GM21723 (cell line): ENCODE measurements at regions not wholly inside any gene's neighbourhood (a gene's known extent, or its start where the extent isn't known, plus 50 kb on each side); places are given as distances from the start of the nearest gene placed in this dataset.

Experiments
- ATAC-seq: cut with Tn5 transposase; IDR thresholded peaks from one replicate; pipeline ENCODE4 v1.9.1; 2021; ENCODE audit warnings: mild to moderate bottlenecking, moderate library complexity; ENCODE audit not compliant: unreplicated experiment

DNA sequence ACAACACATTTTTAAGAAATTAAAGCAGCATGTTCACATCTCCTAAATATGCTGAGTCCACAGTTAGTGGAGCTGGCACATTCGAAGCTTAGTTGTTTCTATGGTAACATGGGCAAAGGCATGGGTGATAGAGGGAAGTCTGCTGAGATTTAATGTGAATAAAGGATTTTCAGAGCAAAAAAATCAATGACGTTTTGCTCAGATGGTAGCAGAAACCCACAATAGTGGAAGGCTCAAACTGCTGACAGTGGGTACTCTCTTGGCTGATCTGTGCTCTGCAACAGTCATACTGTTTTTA, 795.1 kb upstream of the ARPP21 start:
- ATAC-seq, result no peak

DNA sequence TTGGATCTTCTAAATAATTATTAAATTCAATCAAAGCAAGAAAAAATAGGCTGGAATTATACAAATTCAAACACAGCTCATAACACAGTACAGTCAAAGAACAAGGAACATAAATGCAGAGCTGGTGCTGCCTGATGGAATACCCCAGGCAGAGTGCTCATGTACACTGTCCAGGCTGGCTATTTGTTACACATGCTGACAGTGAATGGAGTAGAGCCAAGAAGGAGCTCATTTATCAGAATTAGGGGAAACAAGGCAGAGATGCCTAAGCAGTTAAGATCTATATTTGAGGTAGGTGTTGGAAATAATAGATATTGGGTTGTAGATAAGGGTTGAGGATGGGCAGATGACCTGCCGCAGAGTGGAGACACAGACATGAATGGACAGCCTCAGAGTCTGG, 788.2 kb upstream of the ARPP21 start:
- no peak for ATAC-seq

DNA sequence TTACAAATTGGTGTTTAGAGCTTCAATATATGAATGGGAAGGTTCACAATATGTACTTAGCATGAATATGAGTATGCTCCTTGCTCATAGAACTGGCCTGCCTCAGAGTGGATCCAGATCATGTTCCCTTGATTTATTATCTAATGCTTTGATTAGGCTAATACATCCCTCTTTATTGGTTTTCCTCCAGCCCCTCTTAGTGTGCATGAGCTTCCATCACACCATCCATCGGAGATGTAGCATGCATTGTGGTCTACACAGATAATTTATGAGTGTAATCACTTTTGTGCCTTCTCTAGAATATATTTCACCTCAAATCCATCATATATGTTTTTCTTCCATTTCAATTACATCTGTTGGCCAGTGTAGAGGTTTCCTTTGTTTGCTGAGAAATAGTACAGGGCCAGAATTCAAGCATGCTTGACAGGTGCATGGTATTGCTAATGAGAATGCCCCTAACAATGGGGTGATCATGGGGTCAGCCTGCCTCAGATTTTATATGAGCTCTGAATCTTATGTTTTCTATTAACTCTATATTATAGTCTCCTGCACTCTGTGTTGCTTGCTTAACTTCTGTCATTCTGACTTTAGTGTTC, 786.4 kb upstream of the ARPP21 start:
- ATAC-seq, result no peak

DNA sequence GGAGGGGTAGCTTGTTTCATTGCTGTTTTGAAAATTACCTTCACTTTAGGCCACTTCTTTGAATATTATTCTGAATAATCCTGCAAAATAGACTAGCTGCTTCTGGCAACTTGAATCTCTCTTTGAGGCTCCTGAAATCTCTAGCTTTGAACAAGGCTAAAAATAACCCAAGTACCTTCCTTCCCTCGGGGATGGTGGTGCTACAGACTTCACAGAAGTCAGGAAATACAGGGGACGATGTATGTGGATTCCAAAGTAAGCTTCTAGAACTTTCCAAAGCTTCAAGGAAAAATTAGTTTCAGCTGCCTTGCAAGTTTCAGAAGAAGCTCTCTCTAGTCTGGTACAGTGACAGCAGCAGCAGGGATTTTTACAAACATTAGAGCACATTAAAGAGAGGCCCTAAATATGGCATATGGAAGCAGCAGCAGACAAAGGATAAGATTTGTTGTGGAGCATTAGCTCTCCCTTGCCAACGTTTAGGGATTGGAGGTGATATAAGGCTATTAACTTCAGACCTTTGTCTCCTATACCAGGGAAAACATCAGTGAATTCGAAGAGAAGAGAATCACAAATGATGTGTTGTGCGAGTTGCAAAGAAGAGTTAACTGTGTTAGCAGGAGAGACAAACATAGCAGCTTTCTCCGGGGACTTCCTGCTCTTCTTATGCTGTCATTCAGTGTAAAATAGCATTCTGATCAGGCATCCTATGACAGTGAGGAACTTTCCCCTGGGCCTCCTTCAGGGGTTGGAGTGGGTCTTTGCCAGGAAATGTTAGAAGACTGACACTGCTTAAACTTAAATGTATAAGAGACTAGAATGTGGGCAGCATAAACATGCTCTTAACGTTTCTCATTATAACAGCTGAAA, 783.0 kb upstream of the ARPP21 start:
- ATAC-seq, result no peak

DNA sequence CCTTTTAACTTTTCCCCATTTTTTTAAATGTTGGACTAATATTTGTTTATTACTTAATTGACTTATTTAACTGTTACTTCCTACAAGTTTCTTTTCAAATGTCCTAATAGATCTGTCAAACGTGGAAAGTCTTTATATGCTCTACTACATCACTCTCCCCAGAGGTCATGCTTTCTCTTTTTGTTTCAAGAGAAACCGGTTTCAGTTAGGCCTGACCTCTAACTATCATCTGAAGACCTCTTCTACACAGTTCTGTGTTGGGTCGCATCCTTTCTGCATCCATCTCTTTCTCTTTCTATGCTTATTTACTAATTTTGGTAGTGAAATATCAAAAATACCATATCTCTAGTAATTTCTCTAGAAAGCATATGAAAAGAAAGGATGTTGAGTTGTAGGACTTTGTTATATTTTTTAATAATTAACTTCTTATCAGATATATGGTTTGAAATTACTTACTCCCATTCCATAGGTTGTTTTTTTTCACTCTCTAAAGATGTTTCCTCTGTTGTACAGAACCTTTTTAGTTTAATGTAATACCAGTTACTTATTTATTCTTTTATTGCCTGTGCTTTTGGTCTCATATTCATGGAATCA, 781.2 kb upstream of the ARPP21 start:
- ATAC-seq, result no peak

DNA sequence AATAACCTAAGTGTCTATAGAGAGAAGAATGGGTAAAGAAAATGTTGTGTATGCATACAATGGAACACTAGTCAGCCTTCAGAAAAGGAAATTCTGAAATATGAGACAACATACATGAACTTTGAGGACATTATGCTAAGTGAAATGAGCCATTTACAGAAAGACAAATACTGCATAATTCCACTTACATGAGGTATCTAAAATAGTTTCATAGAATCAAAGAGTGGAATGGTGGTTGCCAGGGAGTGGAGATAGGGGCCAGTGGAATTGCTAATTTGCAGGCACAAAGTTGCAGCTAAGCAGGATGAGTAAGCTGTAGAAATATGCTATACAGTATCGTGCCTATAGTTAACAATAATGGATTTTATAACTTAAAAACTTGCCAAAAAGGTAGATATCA, 779.6 kb upstream of the ARPP21 start:
- ATAC-seq, result no peak

DNA sequence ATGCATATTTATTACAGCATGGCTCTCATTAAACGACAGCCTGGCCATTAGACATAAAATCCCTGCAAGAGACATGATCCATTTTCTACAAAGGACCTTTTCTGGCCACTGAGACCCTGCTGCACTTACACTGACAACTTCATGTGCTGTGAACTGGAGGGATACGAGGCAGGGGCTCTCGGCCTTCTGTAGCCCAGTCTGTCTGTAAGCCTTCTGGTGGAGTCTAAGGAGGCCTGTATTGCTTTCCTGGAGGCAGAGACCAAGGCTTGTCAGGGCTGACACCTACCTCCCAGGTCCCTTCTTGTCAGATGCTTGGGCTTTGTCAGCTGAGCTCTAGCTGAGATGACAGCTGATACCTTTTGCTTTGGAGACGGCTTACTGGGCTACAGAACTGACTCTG, 776.9 kb upstream of the ARPP21 start:
- ATAC-seq, result no peak

DNA sequence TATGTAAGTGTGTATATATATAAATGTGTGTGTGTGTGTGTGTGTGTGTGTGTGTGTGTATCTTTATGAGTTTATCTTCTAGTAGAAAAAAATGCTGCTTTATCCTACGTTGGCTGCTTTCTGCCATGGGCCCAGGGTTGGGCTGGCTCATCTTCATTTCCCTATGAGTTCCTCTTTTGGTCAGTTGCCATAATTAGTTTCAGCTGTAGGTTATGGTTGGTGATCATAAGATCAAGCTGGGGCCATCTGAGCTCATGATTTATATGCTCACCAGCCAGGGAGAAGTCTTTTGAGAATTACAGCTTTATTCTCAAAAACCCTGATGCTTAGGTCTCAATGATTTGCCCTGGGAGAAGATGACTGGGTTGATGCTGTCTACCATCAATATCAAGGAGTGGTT, 775.8 kb upstream of the ARPP21 start:
- ATAC-seq, result no peak

DNA sequence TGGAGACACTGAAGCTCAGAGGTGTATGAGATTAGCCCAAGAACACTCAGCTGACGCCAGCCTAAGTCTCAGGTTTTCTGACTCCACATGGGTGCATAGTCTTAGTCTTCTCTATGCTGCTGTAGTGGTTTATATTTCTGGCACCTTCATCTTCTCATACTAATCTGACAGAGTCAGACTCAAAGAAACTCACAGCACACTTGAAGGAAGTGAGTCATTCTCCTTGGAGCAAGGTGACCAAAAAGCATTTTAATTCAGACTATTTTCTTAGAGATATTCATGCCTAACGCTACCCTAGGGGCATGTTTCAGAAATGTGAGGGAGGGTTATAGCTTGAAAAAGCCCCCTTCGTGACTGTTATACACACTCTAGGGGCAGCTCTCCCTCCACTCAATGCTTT, 775.3 kb upstream of the ARPP21 start:
- no peak for ATAC-seq

DNA sequence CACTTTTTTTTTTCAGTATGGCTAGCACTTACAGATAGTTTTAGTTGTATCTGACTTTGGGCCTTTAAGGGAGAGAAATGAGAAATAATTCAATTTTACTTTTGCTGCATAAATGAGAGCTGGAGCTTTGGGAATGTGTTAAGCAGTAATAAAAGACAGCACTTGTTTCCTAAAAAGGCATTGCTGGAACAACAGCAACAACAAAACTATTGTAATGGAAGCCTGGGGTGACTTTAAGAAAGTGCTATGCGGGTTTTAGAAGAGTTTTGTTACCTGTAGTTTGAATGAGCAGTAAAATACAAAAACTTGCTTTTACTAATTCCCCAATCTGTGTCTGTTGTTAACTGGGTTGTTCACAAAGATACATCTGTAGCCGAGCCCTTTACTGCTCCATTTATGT, 774.0 kb upstream of the ARPP21 start:
- ATAC-seq, result no peak

DNA sequence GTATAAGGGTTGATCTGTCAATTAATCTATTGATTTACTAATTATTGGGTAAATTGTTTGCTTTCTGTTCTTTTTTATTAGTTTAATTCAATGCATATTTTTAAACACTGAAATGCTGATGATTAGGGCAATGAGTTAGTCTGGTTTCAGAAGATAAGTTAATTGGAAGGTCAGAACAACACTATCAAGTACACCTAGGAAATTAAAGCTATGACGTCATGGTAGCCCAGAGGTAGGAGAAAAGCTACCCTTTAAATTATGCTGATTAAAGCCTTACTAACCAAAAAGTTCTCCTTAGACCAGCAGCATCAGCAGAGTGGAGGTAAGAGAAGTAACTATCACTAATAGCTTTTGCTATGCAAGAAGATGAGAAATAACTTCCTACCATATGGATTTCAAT, 770.4 kb upstream of the ARPP21 start:
- ATAC-seq, result no peak

DNA sequence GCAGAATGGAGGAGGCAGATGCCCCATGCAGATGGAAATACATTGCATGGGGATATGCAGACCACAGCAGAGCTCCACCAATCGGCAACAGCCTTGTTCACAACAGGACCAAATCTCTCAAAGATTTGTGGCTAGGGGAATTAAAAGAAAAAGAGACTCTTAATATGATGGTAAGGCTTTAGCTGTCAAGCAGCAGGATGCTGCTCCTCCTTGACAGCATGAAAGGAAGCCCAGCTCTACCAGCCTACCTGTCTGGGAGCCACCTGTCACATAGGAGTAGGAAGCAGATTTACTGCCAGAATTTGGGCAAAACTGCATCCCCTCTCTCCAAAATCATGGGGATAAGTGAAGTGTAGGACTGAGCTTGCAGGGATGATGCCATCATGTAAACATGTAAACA, 769.6 kb upstream of the ARPP21 start:
- no peak for ATAC-seq

DNA sequence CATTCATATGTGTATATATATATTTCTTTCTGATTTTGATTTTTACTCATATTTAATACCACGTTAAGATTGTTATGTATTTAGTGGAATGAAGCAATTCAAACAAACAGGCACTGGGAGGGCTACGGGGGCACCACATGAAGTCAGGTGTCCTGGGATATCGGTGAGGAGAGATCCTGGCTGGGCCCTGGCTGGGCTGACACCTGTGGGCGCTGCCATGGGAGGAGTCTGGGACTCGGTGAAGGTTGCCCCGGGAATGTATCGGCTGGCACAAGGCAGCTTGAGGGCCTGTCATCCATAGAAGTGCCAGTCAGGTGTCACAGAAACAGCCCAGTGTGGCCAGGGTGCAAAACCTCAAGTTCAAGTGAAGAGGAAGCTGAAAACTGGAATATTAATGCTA, 766.9 kb upstream of the ARPP21 start:
- no peak for ATAC-seq

DNA sequence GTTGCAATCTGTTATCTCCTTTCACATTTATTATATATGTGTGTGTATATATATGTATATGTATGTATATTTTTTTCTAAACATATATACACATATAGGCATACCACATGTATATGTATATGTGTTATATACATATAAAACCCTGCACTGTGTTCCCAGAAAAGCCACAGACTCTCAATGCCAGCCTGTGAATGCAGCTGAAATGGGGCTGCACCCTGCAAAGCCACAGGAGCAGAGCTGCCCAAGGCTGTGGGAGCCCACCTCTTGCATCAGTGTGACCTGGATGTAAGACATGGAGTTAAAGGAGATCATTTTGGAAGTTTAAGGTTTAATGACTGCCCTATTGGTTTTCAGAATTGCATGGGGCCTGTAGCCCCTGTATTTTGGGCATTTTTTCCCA, 762.3 kb upstream of the ARPP21 start:
- no peak for ATAC-seq

DNA sequence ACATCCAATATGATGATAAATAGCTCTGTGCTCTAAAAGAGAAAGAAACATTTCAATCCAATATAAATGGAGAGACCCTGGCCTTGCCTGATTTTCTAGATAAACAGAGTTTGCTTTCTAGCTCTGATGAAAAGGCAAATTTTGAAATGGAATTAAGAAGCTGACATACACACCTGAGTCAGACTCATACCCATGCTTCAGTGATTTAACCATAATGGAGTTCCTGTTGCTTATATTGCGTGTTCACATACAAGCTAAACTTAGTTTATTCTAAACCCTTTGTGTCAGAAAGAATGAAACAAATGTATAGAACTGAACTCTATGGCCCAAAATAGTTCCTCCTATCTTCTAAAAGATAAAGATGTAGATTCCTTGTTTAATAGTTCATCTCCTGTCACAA, 760.8 kb upstream of the ARPP21 start:
- ATAC-seq, result no peak

DNA sequence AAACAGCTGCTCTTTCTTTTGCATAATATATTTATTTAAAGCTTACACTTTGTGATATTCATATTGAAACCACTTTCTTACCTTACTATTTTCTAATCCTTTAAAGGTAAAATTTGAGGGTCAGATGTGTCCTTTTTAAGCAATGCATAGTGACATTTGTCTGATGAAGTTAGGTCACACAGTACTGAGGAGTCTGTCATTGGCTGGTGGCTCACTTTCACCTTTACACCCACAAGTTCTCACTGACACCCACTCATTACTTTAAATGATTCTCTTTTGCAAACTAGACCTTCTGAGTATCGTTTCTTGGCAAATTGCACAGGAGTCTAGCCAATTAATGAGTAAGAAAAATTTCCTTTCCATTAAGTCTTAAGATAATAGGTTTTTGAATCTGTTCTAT, 758.3 kb upstream of the ARPP21 start:
- no peak for ATAC-seq

DNA sequence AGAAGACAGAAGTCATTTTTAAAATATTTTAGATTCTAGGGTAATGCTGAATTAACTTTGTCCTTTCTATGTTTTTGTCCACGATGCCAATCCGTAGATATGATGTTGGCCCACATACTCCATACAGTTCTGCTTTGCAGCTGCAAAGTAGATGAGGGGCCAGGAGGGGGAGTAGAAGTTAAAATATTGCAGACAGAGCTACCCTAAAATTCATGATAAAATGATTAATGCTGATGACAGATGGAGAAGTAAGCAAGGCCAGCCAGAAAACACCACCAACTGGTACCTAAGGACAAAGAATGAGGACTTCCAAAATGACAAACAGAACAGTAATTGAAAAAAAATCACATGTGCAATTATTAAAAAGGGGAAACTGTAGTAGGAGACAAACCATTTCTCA, 756.6 kb upstream of the ARPP21 start:
- no peak for ATAC-seq

DNA sequence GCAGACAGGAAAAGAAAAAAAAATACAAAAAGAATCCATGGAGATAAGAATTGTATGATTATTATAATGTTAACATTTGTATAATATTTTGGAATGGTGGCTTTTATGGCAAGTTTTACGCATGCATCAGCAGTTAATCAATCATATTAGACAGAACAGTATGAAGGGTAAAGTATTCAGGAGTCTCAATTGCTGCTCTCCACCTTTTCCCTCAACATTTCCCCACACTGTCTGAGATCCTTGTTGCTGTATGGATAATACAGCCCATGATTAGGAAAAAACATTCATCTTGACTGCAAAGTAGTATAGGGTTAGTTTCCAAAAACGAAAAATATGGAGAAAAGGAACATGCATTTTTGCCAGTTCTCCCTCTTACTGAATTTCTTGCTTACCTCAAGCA, 755.3 kb upstream of the ARPP21 start:
- ATAC-seq, result no peak

DNA sequence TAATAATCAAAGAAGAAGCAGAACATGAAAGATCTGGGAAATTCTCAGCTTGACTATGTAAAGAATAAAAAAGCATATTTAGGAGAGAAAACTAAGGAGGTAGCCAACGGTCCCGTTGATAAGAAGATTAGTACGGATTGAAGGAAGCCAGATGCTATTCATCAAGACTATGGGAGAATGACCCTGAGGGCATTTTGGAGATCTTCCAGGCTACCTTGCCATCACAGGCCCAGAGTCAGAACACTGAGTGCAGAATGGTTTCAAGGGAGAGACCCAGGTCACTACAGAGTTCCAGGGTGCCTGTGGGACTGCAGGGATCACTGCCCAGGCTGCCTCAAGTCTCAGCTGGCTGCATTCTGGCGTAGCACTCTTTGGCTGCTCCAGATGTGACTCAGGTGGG, 752.9 kb upstream of the ARPP21 start:
- ATAC-seq, result no peak

DNA sequence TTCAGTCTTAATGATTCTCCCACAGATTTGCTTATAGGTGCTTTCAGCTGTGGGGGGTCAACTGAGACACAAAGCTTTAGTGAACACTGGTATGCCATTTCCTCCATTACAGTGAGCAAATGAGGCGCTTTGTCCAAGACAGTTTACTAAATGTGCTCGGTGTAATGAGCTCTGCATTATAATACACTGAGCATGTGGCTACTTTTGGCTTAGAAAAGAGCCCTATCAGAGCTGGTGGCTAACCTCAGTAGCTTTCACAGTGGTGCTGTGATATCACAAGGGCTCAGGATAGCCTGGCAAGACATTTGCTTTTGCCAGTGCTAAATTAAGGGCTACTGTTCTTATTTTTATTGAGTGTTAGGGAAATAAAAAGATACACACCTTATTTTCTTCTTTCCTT, 749.7 kb upstream of the ARPP21 start:
- ATAC-seq, result no peak

DNA sequence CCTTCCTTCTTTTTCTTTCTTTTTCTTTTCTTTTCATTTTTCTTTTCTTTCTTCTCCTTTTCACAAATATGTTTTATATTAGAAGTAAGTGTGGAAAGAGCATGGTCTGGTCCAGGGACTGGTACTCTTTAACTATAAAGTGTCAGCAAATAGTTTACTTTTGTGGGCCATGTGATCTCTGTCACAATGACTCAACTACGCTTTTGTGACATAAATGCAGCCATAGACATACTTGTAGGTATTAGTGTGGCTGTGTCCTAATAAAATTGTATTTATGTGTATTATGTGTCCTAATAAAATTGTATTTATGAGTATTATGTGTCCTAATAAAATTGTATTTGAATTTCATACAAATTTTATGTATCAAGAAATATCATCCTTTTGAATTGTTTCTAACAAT, 749.1 kb upstream of the ARPP21 start:
- no peak for ATAC-seq

DNA sequence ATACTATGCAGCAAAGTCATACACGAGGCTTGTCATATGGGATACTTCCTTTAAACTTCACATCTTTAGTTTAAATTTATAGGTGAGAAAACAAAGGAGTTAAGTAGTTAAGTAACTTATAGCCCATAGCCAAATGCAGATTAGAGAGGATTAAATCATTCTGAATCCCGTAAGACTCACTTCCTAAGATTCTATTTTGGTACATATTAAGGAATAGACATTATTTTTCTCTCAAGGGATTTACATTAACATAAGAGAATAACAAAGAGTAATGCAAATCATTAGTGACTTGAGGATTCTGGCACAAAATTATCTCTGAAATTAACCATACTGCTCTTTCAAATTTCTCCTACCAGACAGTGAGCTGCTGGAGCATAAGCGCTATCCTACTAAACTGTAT, 747.4 kb upstream of the ARPP21 start:
- no peak for ATAC-seq

DNA sequence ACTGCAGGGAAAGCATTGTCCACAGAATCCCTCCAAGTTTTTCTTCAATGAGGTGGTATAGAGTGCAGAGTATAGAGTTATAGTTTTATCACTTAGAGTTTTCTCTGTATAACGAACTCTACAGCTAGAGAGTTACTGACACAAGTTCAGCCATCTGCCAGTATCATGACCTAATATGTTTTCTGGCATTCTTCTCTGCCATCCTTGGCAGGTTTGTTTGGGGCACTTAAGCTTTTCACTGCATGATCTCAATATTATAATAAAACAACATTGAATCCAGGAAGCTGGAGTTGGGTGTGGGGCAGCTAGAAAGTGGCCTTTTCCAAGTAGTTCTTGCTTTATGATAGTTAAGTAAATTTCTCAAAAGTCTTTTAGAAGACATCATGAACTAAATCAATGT, 743.5 kb upstream of the ARPP21 start:
- no peak for ATAC-seq
